CD14-positive monocyte (primary cell): ENCODE measurements at regions not wholly inside any gene's neighbourhood (a gene's known extent, or its start where the extent isn't known, plus 50 kb on each side); places are given as distances from the start of the nearest gene placed in this dataset.

Experiments used
- DNase-seq, 3 donors: peaks; one replicate each; pipeline ENCODE4 v3.0.0-alpha.2; 2011 to 2022
- H2AFZ ChIP-seq: 2 replicates; pipeline ENCODE4 v1.6.0; 2012; ENCODE audit warnings: mild to moderate bottlenecking, low read depth, low read length, inconsistent platforms; ENCODE audit not compliant: insufficient read depth, poor library complexity, severe bottlenecking
- H3K27ac ChIP-seq, 2 donors: 1 replicate in 1 of 2; 2 replicates in 1 of 2; pipeline ENCODE4 v1.5.1; 2012 to 2013; ENCODE audit warnings: low read length in 2 of 2, control low read depth in 1 of 2, inconsistent platforms in 1 of 2, low read depth in 1 of 2, mild to moderate bottlenecking in 1 of 2
- H3K27me3 ChIP-seq, 2 donors: one replicate each; pipeline versions ENCODE4 v1.6.0 to v1.6.1; 2011 to 2013; ENCODE audit warnings: low read length in 2 of 2; ENCODE audit not compliant: control insufficient read depth in 2 of 2, insufficient read depth in 2 of 2
- H3K36me3 ChIP-seq, 2 donors: replicated peaks in 1 of 2; 1 replicate in 1 of 2; 2 replicates in 1 of 2; pipeline versions ENCODE4 v1.5.1 to v1.6.1; 2012 to 2013; ENCODE audit warnings: low read length in 2 of 2, control low read depth in 1 of 2, inconsistent platforms in 1 of 2, mild to moderate bottlenecking in 1 of 2; ENCODE audit not compliant: insufficient read depth in 2 of 2, control insufficient read depth in 1 of 2
- H3K4me1 ChIP-seq, 2 donors: 1 replicate in 1 of 2; 2 replicates in 1 of 2; pipeline versions ENCODE4 v1.5.1 to v1.6.1; 2012 to 2013; ENCODE audit warnings: low read length in 2 of 2, control low read depth in 1 of 2, inconsistent platforms in 1 of 2, mild to moderate bottlenecking in 1 of 2, moderate library complexity in 1 of 2; ENCODE audit not compliant: insufficient read depth in 2 of 2, control insufficient read depth in 1 of 2
- H3K4me2 ChIP-seq: replicated peaks from 2 replicates; pipeline ENCODE3; 2012; ENCODE audit warnings: low read length, moderate library complexity, mild to moderate bottlenecking; ENCODE audit not compliant: poor library complexity, severe bottlenecking; ENCODE audit errors: extremely low read depth
- H3K4me3 ChIP-seq, 3 experiments: fragments of 200-600 bp in 1 of 3; sonication (generic) in 1 of 3; replicated peaks in 1 of 3; 1 replicate in 2 of 3; 2 replicates in 1 of 3; pipeline ENCODE4 v1.5.1; 2011 to 2013; ENCODE audit warnings: low read length in 3 of 3, mild to moderate bottlenecking in 3 of 3, control low read depth in 2 of 3, low read depth in 2 of 3, inconsistent platforms in 1 of 3, moderate library complexity in 1 of 3
- H3K79me2 ChIP-seq: 2 replicates; pipeline ENCODE4 v1.6.0; 2012; ENCODE audit warnings: mild to moderate bottlenecking, control low read depth, inconsistent platforms, low read length, moderate library complexity; ENCODE audit not compliant: insufficient read depth
- H3K9ac ChIP-seq: 2 replicates; pipeline ENCODE4 v1.6.0; 2017; ENCODE audit warnings: low read length, mild to moderate bottlenecking; ENCODE audit not compliant: insufficient read depth, poor library complexity, severe bottlenecking
- H3K9me3 ChIP-seq, 2 donors: replicated peaks in 1 of 2; 1 replicate in 1 of 2; 2 replicates in 1 of 2; pipeline versions ENCODE4 v1.5.1 to v1.6.1; 2012 to 2013; ENCODE audit warnings: low read length in 2 of 2, control low read depth in 1 of 2; ENCODE audit not compliant: control insufficient read depth in 1 of 2, insufficient read depth in 1 of 2
- H4K20me1 ChIP-seq: 2 replicates; pipeline ENCODE4 v1.6.0; 2012; ENCODE audit warnings: mild to moderate bottlenecking, low read length, control low read depth, moderate library complexity; ENCODE audit not compliant: insufficient read depth
- H3K27ac Mint-ChIP-seq, 7 donors: one replicate each; pipeline ENCODE4 v1.8.0; 2020; ENCODE audit warnings: mild to moderate bottlenecking in 7 of 7, mixed read lengths in 7 of 7, moderate library complexity in 6 of 7, inconsistent platforms in 2 of 7
- H3K27me3 Mint-ChIP-seq, 3 donors: one replicate each; pipeline ENCODE4 v1.8.0; 2021 to 2022; ENCODE audit warnings: low read depth in 3 of 3, mild to moderate bottlenecking in 3 of 3, mixed read lengths in 3 of 3, moderate library complexity in 3 of 3, inconsistent platforms in 1 of 3
- H3K36me3 Mint-ChIP-seq, 2 donors: one replicate each; pipeline ENCODE4 v1.8.0; 2020; ENCODE audit warnings: mixed read lengths in 2 of 2, inconsistent platforms in 1 of 2, mild to moderate bottlenecking in 1 of 2
- H3K4me1 Mint-ChIP-seq: one replicate; pipeline ENCODE4 v1.8.0; 2020; ENCODE audit warnings: mild to moderate bottlenecking, mixed read lengths
- H3K4me3 Mint-ChIP-seq, 2 donors: one replicate each; pipeline ENCODE4 v1.8.0; 2020; ENCODE audit warnings: mild to moderate bottlenecking in 2 of 2, mixed read lengths in 2 of 2, moderate library complexity in 1 of 2
- H3K9me3 Mint-ChIP-seq, 7 donors: one replicate each; pipeline ENCODE4 v1.8.0; 2020 to 2022; ENCODE audit warnings: mixed read lengths in 7 of 7, mild to moderate bottlenecking in 6 of 7, moderate library complexity in 6 of 7, inconsistent platforms in 2 of 7
- WGBS: methylation state at CpG from one replicate; pipeline ENCODE4 v1.1.5; 2013; ENCODE audit warnings: missing lambda C conversion rate; ENCODE audit not compliant: insufficient coverage; 5-methylcytosine and 5-hydroxymethylcytosine counted together
- intact Hi-C, 2 donors: fragments of 100-400 bp; cut with micrococcal nuclease; formaldehyde crosslinking; loops; one replicate each; pipeline versions ENCODE4 v1.15.0 to v1.15.1; 2023
- TF ChIP-seq, protein P1 (sequence below): fragments of 200-600 bp; IDR thresholded peaks from one replicate; pipeline ENCODE4 v1.8.0; 2022; ENCODE audit warnings: antibody characterized with exemption, mild to moderate bottlenecking

DNA sequence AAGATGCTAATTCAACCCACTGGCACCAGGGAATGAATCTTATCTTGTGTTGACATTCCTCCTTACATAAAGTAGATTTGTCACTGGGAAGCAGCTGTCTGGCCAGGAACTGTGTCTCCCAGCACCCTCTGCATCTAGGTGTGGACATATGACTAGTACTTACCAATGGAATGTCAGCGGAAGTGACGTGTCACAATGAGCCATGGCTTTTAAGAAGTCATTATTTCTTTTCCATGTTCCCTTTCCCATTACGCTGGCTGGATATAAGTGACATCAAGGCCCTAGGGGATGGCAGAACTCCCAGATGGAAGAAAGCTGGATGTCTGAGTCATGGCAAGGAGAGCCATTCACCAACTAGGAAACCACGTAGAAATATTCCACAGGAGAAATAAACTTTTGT, 84.7 kb upstream of the MAST4 start:
- Histone ChIP-seq H3K27me3 (no peaks in the 10 kb centered on the region), H2AFZ (no peak overlapping the region), H3K4me2 (no peak overlapping the region), H3K4me1 (no peaks in the 10 kb centered on the region), H3K79me2 (no peaks in the 10 kb centered on the region), H4K20me1 (no peaks in the 10 kb centered on the region), H3K9me3 (no peaks in the 10 kb centered on the region), H3K27ac (no peak overlapping the region), H3K9ac (no peak overlapping the region), H3K4me3 (no peak overlapping the region), H3K36me3 (no peaks in the 10 kb centered on the region)
- no peak for DNase-seq
- WGBS: 92% methylated on average over 2 of the region's 4 CpGs
- Mint-ChIP-seq H3K9me3 (peaks cover 0 to 8% (median 2%) of the 10 kb centered on the region in 7 donors), H3K4me1 (no peaks in the 10 kb centered on the region), H3K27ac (no peak overlapping the region), H3K36me3 (no peaks in the 10 kb centered on the region), H3K4me3 (no peak overlapping the region), H3K27me3 (peaks cover 0 to 5% (median 4%) of the 10 kb centered on the region in 3 donors)
- intact Hi-C loops: no loop called here
- TF ChIP-seq, protein P1, sequence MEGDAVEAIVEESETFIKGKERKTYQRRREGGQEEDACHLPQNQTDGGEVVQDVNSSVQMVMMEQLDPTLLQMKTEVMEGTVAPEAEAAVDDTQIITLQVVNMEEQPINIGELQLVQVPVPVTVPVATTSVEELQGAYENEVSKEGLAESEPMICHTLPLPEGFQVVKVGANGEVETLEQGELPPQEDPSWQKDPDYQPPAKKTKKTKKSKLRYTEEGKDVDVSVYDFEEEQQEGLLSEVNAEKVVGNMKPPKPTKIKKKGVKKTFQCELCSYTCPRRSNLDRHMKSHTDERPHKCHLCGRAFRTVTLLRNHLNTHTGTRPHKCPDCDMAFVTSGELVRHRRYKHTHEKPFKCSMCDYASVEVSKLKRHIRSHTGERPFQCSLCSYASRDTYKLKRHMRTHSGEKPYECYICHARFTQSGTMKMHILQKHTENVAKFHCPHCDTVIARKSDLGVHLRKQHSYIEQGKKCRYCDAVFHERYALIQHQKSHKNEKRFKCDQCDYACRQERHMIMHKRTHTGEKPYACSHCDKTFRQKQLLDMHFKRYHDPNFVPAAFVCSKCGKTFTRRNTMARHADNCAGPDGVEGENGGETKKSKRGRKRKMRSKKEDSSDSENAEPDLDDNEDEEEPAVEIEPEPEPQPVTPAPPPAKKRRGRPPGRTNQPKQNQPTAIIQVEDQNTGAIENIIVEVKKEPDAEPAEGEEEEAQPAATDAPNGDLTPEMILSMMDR: no peak

DNA sequence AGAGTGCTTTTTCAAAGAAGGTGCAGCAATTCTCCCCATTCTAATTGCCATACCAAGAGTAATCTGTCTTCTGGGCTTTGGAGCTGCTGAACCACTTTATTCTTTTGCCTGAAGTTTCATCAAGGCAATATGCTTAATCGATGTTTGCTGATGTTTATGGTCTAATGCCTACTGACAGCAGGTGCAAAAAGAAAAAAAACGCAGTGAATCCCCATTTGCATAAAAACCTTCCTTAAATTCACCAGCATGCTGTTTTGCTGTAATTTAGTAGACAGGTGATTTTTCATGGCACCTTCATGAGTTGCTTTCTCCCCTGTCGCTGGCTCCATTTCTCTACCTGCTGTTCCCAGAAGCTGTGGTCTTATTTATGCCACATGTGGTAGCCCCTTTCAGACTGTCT, 83.1 kb upstream of the MAST4 start:
- Histone ChIP-seq H3K36me3 (no peaks in the 10 kb centered on the region), H3K27me3 (no peaks in the 10 kb centered on the region), H3K9ac (no peak overlapping the region), H2AFZ (no peak overlapping the region), H4K20me1 (no peaks in the 10 kb centered on the region), H3K4me2 (no peak overlapping the region), H3K4me1 (no peaks in the 10 kb centered on the region), H3K4me3 (no peak overlapping the region), H3K79me2 (no peaks in the 10 kb centered on the region), H3K27ac (no peak overlapping the region), H3K9me3 (no peaks in the 10 kb centered on the region)
- H3K4me3 Mint-ChIP-seq: no peak overlapping the region
- TF ChIP-seq, protein P1: no peak
- H3K4me1 Mint-ChIP-seq: no peaks in the 10 kb centered on the region
- no peak for DNase-seq
- H3K27me3 Mint-ChIP-seq: peaks cover 0 to 5% (median 4%) of the 10 kb centered on the region in 3 donors
- 67% methylated on average over 1 of the region's 3 CpGs for WGBS
- peak overlapping the region in 1 of 7 donors; percentile 3 for H3K27ac Mint-ChIP-seq
- peaks cover 0 to 8% (median 2%) of the 10 kb centered on the region in 7 donors for H3K9me3 Mint-ChIP-seq
- intact Hi-C loops: no loop called here
- no peaks in the 10 kb centered on the region for H3K36me3 Mint-ChIP-seq
